GM12878 (cell line): ENCODE measurements at regions not wholly inside any gene's neighbourhood (a gene's known extent, or its start where the extent isn't known, plus 50 kb on each side); places are given as distances from the start of the nearest gene placed in this dataset.

Experiments
- ATAC-seq: fragments of 200-7000 bp; cut with Tn5 transposase; 3 replicates; pipeline ENCODE4 v1.9.1; 2020; ENCODE audit warnings: mild to moderate bottlenecking, moderate library complexity
- BruUV-seq: library from RNA; stranded (reverse); fragments of 400-500 nt; replicated peaks from 2 replicates; lab custom pipeline; 2021; lab: Mats Ljungman, UMichigan
- CTCF ChIA-PET: fragments of 300-600 bp; sonication (Branson Sonifier 250); formaldehyde crosslinking; extraction: SDS; loops from one replicate; lab custom pipeline; 2021; ENCODE audit warnings: inconsistent platforms; lab: Yijun Ruan, JAX
- POLR2A ChIA-PET: fragments of 350-600 bp; formaldehyde crosslinking; extraction: SDS; loops from one replicate; lab custom pipeline; 2021; ENCODE audit warnings: inconsistent platforms; lab: Charles Lee
- RAD21 ChIA-PET: fragments of 300-600 bp; sonication (Branson Sonifier 250); formaldehyde crosslinking; loops from one replicate; lab custom pipeline; 2023; ENCODE audit warnings: antibody characterized with exemption; ENCODE audit not compliant: unreplicated experiment; lab: Charles Lee
- SMC1A ChIA-PET: fragments of 300-600 bp; sonication (Branson Sonifier 250); formaldehyde crosslinking; loops from one replicate; lab custom pipeline; 2023; ENCODE audit not compliant: unreplicated experiment, uncharacterized antibody; lab: Charles Lee
- DNase-seq: peaks from one replicate; pipeline ENCODE4 v3.0.0-alpha.2; 2011; ENCODE audit warnings: low read depth, low spot score
- FAIRE-seq: peaks from 3 replicates; lab custom pipeline; 2011; peaks lifted over from hg19 to GRCh38; lab: Jason Lieb, UNC
- H2AFZ ChIP-seq: 2 replicates; pipeline ENCODE4 v1.6.0; 2011; ENCODE audit warnings: low read depth, low read length, control low read depth; ENCODE audit not compliant: control insufficient read depth
- H3K27ac ChIP-seq: 2 replicates; pipeline ENCODE4 v1.5.1; 2011; ENCODE audit warnings: control low read depth; ENCODE audit not compliant: control insufficient read depth, insufficient read depth
- H3K27me3 ChIP-seq, 2 experiments: replicated peaks in 1 of 2; 2 replicates each; pipeline versions ENCODE4 v1.6.0 to v1.6.1; 2011; ENCODE audit warnings: low read length in 1 of 2; ENCODE audit not compliant: control insufficient read depth in 2 of 2, insufficient read depth in 2 of 2
- H3K36me3 ChIP-seq, 2 experiments: 2 replicates each; pipeline ENCODE4 v1.5.1; 2011; ENCODE audit warnings: low read length in 1 of 2; ENCODE audit not compliant: control insufficient read depth in 2 of 2, insufficient read depth in 2 of 2
- H3K4me1 ChIP-seq: 2 replicates; pipeline ENCODE4 v1.6.1; 2011; ENCODE audit warnings: mild to moderate bottlenecking, low read length, moderate library complexity, mixed read lengths; ENCODE audit not compliant: control insufficient read depth, insufficient read depth
- H3K4me2 ChIP-seq: 2 replicates; pipeline ENCODE4 v1.6.0; 2011; ENCODE audit warnings: control low read depth; ENCODE audit not compliant: control insufficient read depth, insufficient read depth
- H3K4me3 ChIP-seq: fragments of 200-600 bp; sonication (generic); 2 replicates; pipeline ENCODE4 v1.5.1; 2016
- H3K79me2 ChIP-seq: 2 replicates; pipeline ENCODE4 v1.6.0; 2011; ENCODE audit warnings: low read length; ENCODE audit not compliant: control insufficient read depth, insufficient read depth
- H3K9ac ChIP-seq: 2 replicates; pipeline ENCODE4 v1.8.0; 2011; ENCODE audit warnings: low read length, control low read depth, mixed read lengths; ENCODE audit not compliant: control insufficient read depth, insufficient read depth
- H3K9me3 ChIP-seq: replicated peaks from 3 replicates; pipeline ENCODE4 v1.5.1; 2011; ENCODE audit warnings: mild to moderate bottlenecking, low read length; ENCODE audit not compliant: control insufficient read depth, insufficient read depth
- H4K20me1 ChIP-seq: 2 replicates; pipeline ENCODE4 v1.6.0; 2011; ENCODE audit not compliant: control insufficient read depth, insufficient read depth
- BMI1 ChIP-seq: fragments of 450-650 bp; IDR thresholded peaks from 2 replicates; pipeline ENCODE4 v1.6.1; 2016; ENCODE audit warnings: mild to moderate bottlenecking, moderate library complexity, borderline replicate concordance
- CTCF ChIP-seq, 3 experiments: IDR thresholded peaks in 2 of 3; conservative IDR thresholded peaks in 1 of 3; 2 replicates each; pipeline ENCODE4 v1.5.1; 2011; ENCODE audit warnings: low read depth in 3 of 3, low read length in 3 of 3, mild to moderate bottlenecking in 3 of 3, control low read depth in 2 of 3, moderate library complexity in 2 of 3, inconsistent platforms in 1 of 3, mixed read lengths in 1 of 3; ENCODE audit not compliant: control insufficient read depth in 2 of 3, insufficient read depth in 1 of 3; ENCODE audit errors: extremely low read depth in 1 of 3
- FOXK2 ChIP-seq: fragments of 450-650 bp; IDR thresholded peaks from 2 replicates; pipeline ENCODE4 v1.6.1; 2017; ENCODE audit warnings: mild to moderate bottlenecking, moderate library complexity
- GABPA ChIP-seq: IDR thresholded peaks from 2 replicates; pipeline ENCODE4 v1.6.1; 2014; ENCODE audit warnings: antibody characterized with exemption, low read depth, mild to moderate bottlenecking, inconsistent platforms
- IRF3 ChIP-seq: fragments of 450-650 bp; IDR thresholded peaks from 2 replicates; pipeline ENCODE4 v1.6.1; 2014; ENCODE audit warnings: mild to moderate bottlenecking
- MTA2 ChIP-seq: fragments of 450-650 bp; IDR thresholded peaks from 2 replicates; pipeline ENCODE4 v1.6.1; 2016; ENCODE audit warnings: low read depth, mild to moderate bottlenecking, moderate library complexity
- NR2C1 ChIP-seq: fragments of 450-650 bp; IDR thresholded peaks from 2 replicates; pipeline ENCODE4 v1.6.1; 2017; ENCODE audit warnings: antibody characterized with exemption, mild to moderate bottlenecking, moderate library complexity
- NRF1 ChIP-seq: conservative IDR thresholded peaks from 2 replicates; pipeline ENCODE4 v1.6.1; 2011; ENCODE audit warnings: mild to moderate bottlenecking, low read depth, low read length, improper control_type of control experiment
- PML ChIP-seq: IDR thresholded peaks from 2 replicates; pipeline ENCODE4 v1.6.1; 2012; ENCODE audit warnings: low read length, inconsistent platforms
- STAT1 ChIP-seq: fragments of 450-650 bp; conservative IDR thresholded peaks from 2 replicates; pipeline ENCODE4 v1.6.1; 2014; ENCODE audit warnings: antibody characterized with exemption, mild to moderate bottlenecking
- USF1 ChIP-seq: IDR thresholded peaks from 2 replicates; pipeline ENCODE4 v1.6.1; 2011; ENCODE audit warnings: borderline replicate concordance, low read depth, mild to moderate bottlenecking, moderate library complexity, mixed read lengths, low read length; ENCODE audit not compliant: insufficient read depth; ENCODE audit errors: extremely low read length
- ZNF592 ChIP-seq: fragments of 450-650 bp; IDR thresholded peaks from 2 replicates; pipeline ENCODE4 v1.6.1; 2017; ENCODE audit warnings: mild to moderate bottlenecking, moderate library complexity
- in situ Hi-C: fragments of 300-500 bp; cut with MboI; formaldehyde crosslinking; loops from 9 replicates; pipeline ENCODE4 v1.14.3; 2018; ENCODE audit warnings: mixed read lengths
- intact Hi-C: fragments of 100-400 bp; cut with micrococcal nuclease; formaldehyde crosslinking; loops from one replicate; pipeline ENCODE4 v1.14.2; 2022; ENCODE audit not compliant: unreplicated experiment

GRCh38 chr6:84868149-84868548 is 103.8 kb upstream of the TBX18 start:
- no peaks in the 10 kb centered on the region for H3K36me3 ChIP-seq
- no peak for DNase-seq
- no peak overlapping the region for H3K4me3 ChIP-seq
- no TSS peak for BruUV-seq
- intact Hi-C loops (no loop called here), in situ Hi-C loops (no loop called here)
- H3K9ac ChIP-seq = no peak overlapping the region
- H3K4me2 ChIP-seq = no peak overlapping the region
- no peak overlapping the region for H3K27ac ChIP-seq
- ChIA-PET CTCF (no interaction called here), POLR2A (no interaction called here)
- H3K4me1 ChIP-seq = no peaks in the 10 kb centered on the region
- no peaks in the 10 kb centered on the region for H4K20me1 ChIP-seq
- no peak for TF ChIP-seq NR2C1
- TF ChIP-seq NRF1 = no peak
- TF ChIP-seq USF1 = no peak
- TF ChIP-seq CTCF (IDR thresholded peaks at IDR 0.05 in 2 of 3, conservative IDR thresholded peaks at IDR 0.05 in 1 of 3; ENCODE audit: control insufficient read depth in 2 of 3, extremely low read depth in 1 of 3, insufficient read depth in 1 of 3, low read depth in 3 of 3, low read length in 3 of 3) = no peak
- TF ChIP-seq IRF3 = no peak
- TF ChIP-seq FOXK2 = no peak
- no peak for TF ChIP-seq STAT1
- no peak for TF ChIP-seq GABPA
- no peak for TF ChIP-seq BMI1
- no peak for TF ChIP-seq ZNF592
- no peak for TF ChIP-seq PML
- no peak for TF ChIP-seq MTA2
- TF ChIP-seq, all 136 proteins: peak for 0
- ATAC-seq (no peak), FAIRE-seq (no peak)
- no peaks in the 10 kb centered on the region for H3K27me3 ChIP-seq
- no peak overlapping the region for H2AFZ ChIP-seq
- RAD21 ChIA-PET = no interaction called here
- SMC1A ChIA-PET = interaction anchor here (0.6 kb wide), 1 partner anchor 431 kb away, joined by 3 read pairs; no protein-coding TSS in a partner anchor
- no peaks in the 10 kb centered on the region for H3K79me2 ChIP-seq
- H3K9me3 ChIP-seq = no peaks in the 10 kb centered on the region
